Glutamatergic neuron (in vitro differentiated cells): ENCODE measurements at regions not wholly inside any gene's neighbourhood (a gene's known extent, or its start where the extent isn't known, plus 50 kb on each side); places are given as distances from the start of the nearest gene placed in this dataset.

Experiments used
- DNase-seq: peaks from one replicate; pipeline ENCODE4 v3.0.0; 2022
- H3K27ac Mint-ChIP-seq: one replicate; pipeline ENCODE4 v1.8.0; 2020; ENCODE audit warnings: mild to moderate bottlenecking, mixed read lengths, inconsistent platforms; ENCODE audit not compliant: unreplicated experiment
- H3K27me3 Mint-ChIP-seq: one replicate; pipeline ENCODE4 v1.8.0; 2020; ENCODE audit warnings: mild to moderate bottlenecking, moderate library complexity, mixed read lengths, inconsistent platforms; ENCODE audit not compliant: unreplicated experiment
- H3K36me3 Mint-ChIP-seq: one replicate; pipeline ENCODE4 v1.8.0; 2020; ENCODE audit warnings: mild to moderate bottlenecking, mixed read lengths, inconsistent platforms; ENCODE audit not compliant: unreplicated experiment
- H3K4me1 Mint-ChIP-seq: one replicate; pipeline ENCODE4 v1.8.0; 2020; ENCODE audit warnings: mild to moderate bottlenecking, low read depth, mixed read lengths, inconsistent platforms; ENCODE audit not compliant: unreplicated experiment
- H3K4me3 Mint-ChIP-seq: one replicate; pipeline ENCODE4 v1.8.0; 2020; ENCODE audit warnings: mild to moderate bottlenecking, mixed read lengths, inconsistent platforms; ENCODE audit not compliant: unreplicated experiment
- H3K9me3 Mint-ChIP-seq: one replicate; pipeline ENCODE4 v1.8.0; 2020; ENCODE audit warnings: mild to moderate bottlenecking, moderate library complexity, mixed read lengths, inconsistent platforms; ENCODE audit not compliant: unreplicated experiment
- CTCF ChIP-seq: fragments of 200-600 bp; sonication (generic); IDR thresholded peaks from one replicate; pipeline ENCODE4 v1.5.0; 2021; ENCODE audit not compliant: partially characterized antibody, unreplicated experiment

GRCh38 chr5:36790847-36791246 lies 85.7 kb upstream of the NIPBL start:
- Mint-ChIP-seq H3K36me3 (no peaks in the 10 kb centered on the region), H3K9me3 (no peaks in the 10 kb centered on the region), H3K4me3 (no peak overlapping the region), H3K27me3 (no peaks in the 10 kb centered on the region), H3K4me1 (peaks cover 5% of the 10 kb centered on the region), H3K27ac (no peak overlapping the region)
- TF ChIP-seq CTCF, result no peak
- DNase-seq, result no peak

GRCh38 chr5:36792560-36793180 lies 83.9 kb upstream of the NIPBL start:
- TF ChIP-seq CTCF, result no peak
- peaks cover 5% of the 10 kb centered on the region for H3K4me1 Mint-ChIP-seq
- DNase-seq, result no peak
- H3K27ac Mint-ChIP-seq, result no peak overlapping the region
- H3K4me3 Mint-ChIP-seq, result no peak overlapping the region
- no peaks in the 10 kb centered on the region for H3K36me3 Mint-ChIP-seq
- H3K9me3 Mint-ChIP-seq, result no peaks in the 10 kb centered on the region
- no peaks in the 10 kb centered on the region for H3K27me3 Mint-ChIP-seq

- Mint-ChIP-seq H3K36me3 (no peaks in the 10 kb centered on the region), H3K9me3 (no peaks in the 10 kb centered on the region), H3K27me3 (no peaks in the 10 kb centered on the region), H3K4me3 (no peak overlapping the region), H3K4me1 (no peaks in the 10 kb centered on the region), H3K27ac (no peak overlapping the region)
- no peak for DNase-seq
- TF ChIP-seq CTCF, result no peak
Measured at GRCh38 chr5:36795366-36795765, 81.2 kb upstream of the NIPBL start.

GRCh38 chr5:36796155-36796554 lies 80.4 kb upstream of the NIPBL start:
- H3K4me1 Mint-ChIP-seq, result no peaks in the 10 kb centered on the region
- H3K4me3 Mint-ChIP-seq, result no peak overlapping the region
- H3K27me3 Mint-ChIP-seq, result no peaks in the 10 kb centered on the region
- H3K27ac Mint-ChIP-seq, result no peak overlapping the region
- H3K9me3 Mint-ChIP-seq, result no peaks in the 10 kb centered on the region
- TF ChIP-seq CTCF, result no peak
- no peaks in the 10 kb centered on the region for H3K36me3 Mint-ChIP-seq
- DNase-seq, result no peak

GRCh38 chr5:36801523-36801922 lies 75.0 kb upstream of the NIPBL start:
- no peak for TF ChIP-seq CTCF
- H3K9me3 Mint-ChIP-seq, result peaks cover 1% of the 10 kb centered on the region

More at GRCh38 chr5:36801523-36801922, 75.0 kb upstream of the NIPBL start:
- no peaks in the 10 kb centered on the region for H3K36me3 Mint-ChIP-seq
- H3K4me1 Mint-ChIP-seq, result no peaks in the 10 kb centered on the region
- H3K27me3 Mint-ChIP-seq, result no peaks in the 10 kb centered on the region
- DNase-seq, result no peak
- H3K27ac Mint-ChIP-seq, result no peak overlapping the region
- no peak overlapping the region for H3K4me3 Mint-ChIP-seq
